ENCODE measurements at regions not wholly inside any gene's neighbourhood (a gene's known extent, or its start where the extent isn't known, plus 50 kb on each side); places are given as distances from the start of the nearest gene placed in this dataset.

DNA sequence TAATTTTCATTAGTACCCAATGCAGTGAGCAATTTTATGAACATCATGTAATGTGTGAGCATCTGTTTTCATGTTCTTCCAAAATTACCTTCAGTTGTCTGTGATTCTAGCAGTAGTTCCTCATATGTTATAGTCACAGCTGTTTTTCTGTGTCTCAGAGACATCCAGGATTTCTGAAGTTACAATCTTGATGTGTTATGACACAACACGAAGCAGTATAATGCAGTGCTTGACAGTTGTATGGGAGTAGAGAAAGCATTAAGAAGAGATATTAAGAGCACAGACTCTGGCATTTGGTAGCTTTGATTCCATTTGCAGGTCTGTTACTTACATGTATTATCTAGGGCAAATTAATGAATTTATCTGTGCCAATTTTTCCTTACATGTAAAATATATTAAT lies 414.7 kb upstream of the PCDH15 start:
- Histone ChIP-seq H3K4me1 (ENCODE audit: insufficient read depth, low read length) (no peaks in the 10 kb centered on the region), H3K9me3 (ENCODE audit: insufficient read depth, low read depth, low read length) (no peaks in the 10 kb centered on the region), H3K27ac (ENCODE audit: low read depth, low read length) (no peak overlapping the region), H2AFZ (ENCODE audit: low read depth, low read length) (no peak overlapping the region), H3K79me2 (ENCODE audit: insufficient read depth, low read length) (no peaks in the 10 kb centered on the region), H3K4me2 (ENCODE audit: low read length) (no peak overlapping the region), H3K9ac (ENCODE audit: low read length) (no peak overlapping the region), H3K4me3 (ENCODE audit: insufficient read depth, low read depth, low read length) (no peak overlapping the region), H3K36me3 (ENCODE audit: insufficient read depth, low read length) (no peaks in the 10 kb centered on the region), H3K27me3 (ENCODE audit: insufficient read depth, low read length) (no peaks in the 10 kb centered on the region), H4K20me1 (ENCODE audit: insufficient read depth, low read length) (no peaks in the 10 kb centered on the region)
- H3K27me3 Mint-ChIP-seq (ENCODE audit: low read depth, unreplicated experiment): no peaks in the 10 kb centered on the region
- no peaks in the 10 kb centered on the region for H3K36me3 Mint-ChIP-seq (ENCODE audit: low read depth, unreplicated experiment)
- DNase-seq (ENCODE audit: low read depth) (no peak), FAIRE-seq (no peak)
- H3K9me3 Mint-ChIP-seq (ENCODE audit: unreplicated experiment): no peaks in the 10 kb centered on the region
- no peak overlapping the region for H3K27ac Mint-ChIP-seq (ENCODE audit: unreplicated experiment)
- H3K4me3 Mint-ChIP-seq (ENCODE audit: unreplicated experiment): no peak overlapping the region
- TF ChIP-seq CTCF (IDR thresholded peaks at IDR 0.05; ENCODE audit: insufficient read depth, low read depth, low read length) (no peak), EZH2 (IDR thresholded peaks at IDR 0.05; ENCODE audit: insufficient read depth, low read length) (no peak)
- no peaks in the 10 kb centered on the region for H3K4me1 Mint-ChIP-seq (ENCODE audit: low read depth, unreplicated experiment)

DNA sequence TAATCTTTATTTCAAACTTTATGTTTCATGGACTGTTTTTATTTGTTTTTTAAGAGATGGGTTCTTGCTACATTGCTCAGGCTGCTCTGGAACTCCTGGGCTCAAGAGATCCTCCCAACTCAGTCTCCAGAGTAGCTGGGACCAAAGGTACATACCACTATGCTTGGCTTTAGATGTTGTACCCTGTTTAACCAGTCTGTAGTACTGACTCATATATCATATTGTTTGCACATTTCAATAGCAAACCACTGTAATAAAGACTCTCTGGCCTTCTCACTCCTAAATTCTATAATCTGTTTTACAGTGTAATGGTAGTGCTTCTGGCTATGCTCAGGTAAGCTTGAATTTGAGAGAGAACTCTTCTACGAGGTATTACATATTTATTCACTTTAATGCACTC lies 413.6 kb upstream of the PCDH15 start:
- no peak overlapping the region for H3K9ac ChIP-seq (ENCODE audit: low read length)
- H3K4me3 ChIP-seq (ENCODE audit: insufficient read depth, low read depth, low read length): no peak overlapping the region
- no peaks in the 10 kb centered on the region for H3K9me3 ChIP-seq (ENCODE audit: insufficient read depth, low read depth, low read length)
- Mint-ChIP-seq H3K9me3 (ENCODE audit: unreplicated experiment) (no peaks in the 10 kb centered on the region), H3K27me3 (ENCODE audit: low read depth, unreplicated experiment) (no peaks in the 10 kb centered on the region), H3K4me3 (ENCODE audit: unreplicated experiment) (no peak overlapping the region), H3K27ac (ENCODE audit: unreplicated experiment) (no peak overlapping the region), H3K4me1 (ENCODE audit: low read depth, unreplicated experiment) (no peaks in the 10 kb centered on the region), H3K36me3 (ENCODE audit: low read depth, unreplicated experiment) (no peaks in the 10 kb centered on the region)
- no peak for DNase-seq (ENCODE audit: low read depth)
- no peaks in the 10 kb centered on the region for H4K20me1 ChIP-seq (ENCODE audit: insufficient read depth, low read length)
- no peak overlapping the region for H3K4me2 ChIP-seq (ENCODE audit: low read length)
- no peaks in the 10 kb centered on the region for H3K4me1 ChIP-seq (ENCODE audit: insufficient read depth, low read length)
- no peak for FAIRE-seq
- no peaks in the 10 kb centered on the region for H3K36me3 ChIP-seq (ENCODE audit: insufficient read depth, low read length)
- no peak for TF ChIP-seq EZH2 (IDR thresholded peaks at IDR 0.05; ENCODE audit: insufficient read depth, low read length)
- TF ChIP-seq CTCF (IDR thresholded peaks at IDR 0.05; ENCODE audit: insufficient read depth, low read depth, low read length): no peak
- H3K27me3 ChIP-seq (ENCODE audit: insufficient read depth, low read length): no peaks in the 10 kb centered on the region
- H3K79me2 ChIP-seq (ENCODE audit: insufficient read depth, low read length): no peaks in the 10 kb centered on the region
- H2AFZ ChIP-seq (ENCODE audit: low read depth, low read length): no peak overlapping the region
- no peak overlapping the region for H3K27ac ChIP-seq (ENCODE audit: low read depth, low read length)

DNA sequence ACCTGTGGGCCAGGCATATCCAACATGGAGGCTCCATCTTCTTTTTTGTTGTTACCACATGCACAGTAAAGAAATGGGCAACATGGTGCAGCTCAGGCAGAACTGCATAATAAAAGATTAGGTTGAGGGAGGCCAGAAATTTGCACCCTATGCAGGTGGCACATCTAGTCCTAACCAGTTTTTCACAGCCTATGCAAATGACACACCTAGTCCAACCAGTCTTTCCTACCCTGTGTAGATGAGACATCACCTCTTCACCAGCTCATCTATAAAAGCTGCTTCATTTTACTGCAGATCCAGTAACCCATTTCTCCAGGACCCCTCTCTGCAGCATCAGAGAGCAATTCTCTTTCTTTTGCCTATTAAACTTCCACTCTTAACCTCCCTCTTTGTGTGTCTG lies 411.0 kb upstream of the PCDH15 start:
- Mint-ChIP-seq H3K36me3 (ENCODE audit: low read depth, unreplicated experiment) (no peaks in the 10 kb centered on the region), H3K27ac (ENCODE audit: unreplicated experiment) (no peak overlapping the region), H3K4me1 (ENCODE audit: low read depth, unreplicated experiment) (peaks cover 12% of the 10 kb centered on the region), H3K4me3 (ENCODE audit: unreplicated experiment) (no peak overlapping the region), H3K27me3 (ENCODE audit: low read depth, unreplicated experiment) (no peaks in the 10 kb centered on the region), H3K9me3 (ENCODE audit: unreplicated experiment) (no peaks in the 10 kb centered on the region)
- H3K9me3 ChIP-seq (ENCODE audit: insufficient read depth, low read depth, low read length): no peaks in the 10 kb centered on the region
- H2AFZ ChIP-seq (ENCODE audit: low read depth, low read length): no peak overlapping the region
- TF ChIP-seq EZH2 (IDR thresholded peaks at IDR 0.05; ENCODE audit: insufficient read depth, low read length): no peak
- no peak for TF ChIP-seq CTCF (IDR thresholded peaks at IDR 0.05; ENCODE audit: insufficient read depth, low read depth, low read length)
- no peak for FAIRE-seq
- no peaks in the 10 kb centered on the region for H3K79me2 ChIP-seq (ENCODE audit: insufficient read depth, low read length)
- no peak overlapping the region for H3K9ac ChIP-seq (ENCODE audit: low read length)
- H4K20me1 ChIP-seq (ENCODE audit: insufficient read depth, low read length): no peaks in the 10 kb centered on the region
- DNase-seq (ENCODE audit: low read depth): no peak
- no peaks in the 10 kb centered on the region for H3K27me3 ChIP-seq (ENCODE audit: insufficient read depth, low read length)
- no peaks in the 10 kb centered on the region for H3K4me1 ChIP-seq (ENCODE audit: insufficient read depth, low read length)
- no peak overlapping the region for H3K27ac ChIP-seq (ENCODE audit: low read depth, low read length)
- no peaks in the 10 kb centered on the region for H3K36me3 ChIP-seq (ENCODE audit: insufficient read depth, low read length)
- H3K4me3 ChIP-seq (ENCODE audit: insufficient read depth, low read depth, low read length): no peak overlapping the region
- H3K4me2 ChIP-seq (ENCODE audit: low read length): no peak overlapping the region

Measured in astrocyte (in vitro differentiated cells and primary cell).